ENCODE measurements at regions not wholly inside any gene's neighbourhood (a gene's known extent, or its start where the extent isn't known, plus 50 kb on each side); places are given as distances from the start of the nearest gene placed in this dataset.

GRCh38 chr1:208637181-208637580 is 393.0 kb upstream of the PLXNA2 start:
- Histone ChIP-seq H3K27me3 (ENCODE audit: control insufficient read depth in 5 of 5, insufficient read depth in 4 of 5, low read length in 5 of 5) (no peaks in the 10 kb centered on the region), H3K9ac (ENCODE audit: low read length in 5 of 5) (no peak overlapping the region), H3K36me3 (ENCODE audit: control insufficient read depth in 5 of 5, insufficient read depth in 5 of 5, low read length in 5 of 5) (no peaks in the 10 kb centered on the region), H3K4me1 (ENCODE audit: control insufficient read depth in 5 of 5, insufficient read depth in 5 of 5, low read length in 5 of 5) (peaks cover 0 to 11% (median 3%) of the 10 kb centered on the region in 5 donors), H3K9me3 (ENCODE audit: control insufficient read depth in 5 of 5, low read length in 5 of 5) (peaks cover 0 to 3% (median 0%) of the 10 kb centered on the region in 5 donors), H3K27ac (ENCODE audit: low read depth, low read length) (no peak overlapping the region), H3K4me3 (ENCODE audit: low read depth in 1 of 5, low read length in 5 of 5) (no peak overlapping the region)

DNA sequence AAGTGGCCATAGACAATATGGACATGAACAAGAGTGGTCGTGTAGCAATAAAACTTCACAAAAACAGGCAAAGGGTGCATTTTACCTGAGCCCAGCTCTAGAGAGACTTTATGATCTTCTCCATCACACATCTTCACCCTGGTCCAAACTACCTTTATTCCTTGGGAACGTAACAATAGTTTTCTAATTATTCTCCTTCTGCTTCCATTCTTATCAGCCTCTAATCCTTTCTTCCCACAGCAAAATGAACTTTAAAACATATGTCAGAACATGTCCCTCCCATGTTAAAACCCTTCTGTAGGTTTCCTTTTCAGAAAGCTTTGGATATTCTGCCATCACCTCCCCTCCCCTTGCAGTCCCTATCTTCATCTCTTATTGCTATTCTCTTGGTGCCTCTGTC is 395.2 kb upstream of the PLXNA2 start:
- Histone ChIP-seq H3K27me3 (ENCODE audit: control insufficient read depth in 5 of 5, insufficient read depth in 4 of 5, low read length in 5 of 5) (no peaks in the 10 kb centered on the region), H3K9me3 (ENCODE audit: control insufficient read depth in 5 of 5, low read length in 5 of 5) (peaks cover 0 to 3% (median 0%) of the 10 kb centered on the region in 5 donors), H3K36me3 (ENCODE audit: control insufficient read depth in 5 of 5, insufficient read depth in 5 of 5, low read length in 5 of 5) (no peaks in the 10 kb centered on the region), H3K9ac (ENCODE audit: low read length in 5 of 5) (no peak overlapping the region), H3K4me3 (ENCODE audit: low read depth in 1 of 5, low read length in 5 of 5) (no peak overlapping the region), H3K4me1 (ENCODE audit: control insufficient read depth in 5 of 5, insufficient read depth in 5 of 5, low read length in 5 of 5) (peaks cover 0 to 11% (median 7%) of the 10 kb centered on the region in 5 donors), H3K27ac (ENCODE audit: low read depth, low read length) (no peak overlapping the region)

- Histone ChIP-seq H3K4me3 (ENCODE audit: low read depth in 1 of 5, low read length in 5 of 5) (no peak overlapping the region), H3K9me3 (ENCODE audit: control insufficient read depth in 5 of 5, low read length in 5 of 5) (peaks cover 0 to 3% (median 0%) of the 10 kb centered on the region in 5 donors), H3K27ac (ENCODE audit: low read depth, low read length) (no peak overlapping the region), H3K4me1 (ENCODE audit: control insufficient read depth in 5 of 5, insufficient read depth in 5 of 5, low read length in 5 of 5) (peaks cover 0 to 11% (median 7%) of the 10 kb centered on the region in 5 donors), H3K9ac (ENCODE audit: low read length in 5 of 5) (no peak overlapping the region), H3K36me3 (ENCODE audit: control insufficient read depth in 5 of 5, insufficient read depth in 5 of 5, low read length in 5 of 5) (no peaks in the 10 kb centered on the region), H3K27me3 (ENCODE audit: control insufficient read depth in 5 of 5, insufficient read depth in 4 of 5, low read length in 5 of 5) (no peaks in the 10 kb centered on the region)
These were observed 396.1 kb upstream of the PLXNA2 start for GRCh38 chr1:208640295-208640694.

GRCh38 chr1:208641579-208642280 is 397.5 kb upstream of the PLXNA2 start:
- H3K4me3 ChIP-seq (ENCODE audit: low read depth in 1 of 5, low read length in 5 of 5): no peak overlapping the region
- no peak overlapping the region for H3K9ac ChIP-seq (ENCODE audit: low read length in 5 of 5)
- peaks cover 0 to 11% (median 7%) of the 10 kb centered on the region in 5 donors for H3K4me1 ChIP-seq (ENCODE audit: control insufficient read depth in 5 of 5, insufficient read depth in 5 of 5, low read length in 5 of 5)
- H3K9me3 ChIP-seq (ENCODE audit: control insufficient read depth in 5 of 5, low read length in 5 of 5): peaks cover 0 to 3% (median 0%) of the 10 kb centered on the region in 5 donors
- H3K27ac ChIP-seq (ENCODE audit: low read depth, low read length): no peak overlapping the region
- no peaks in the 10 kb centered on the region for H3K36me3 ChIP-seq (ENCODE audit: control insufficient read depth in 5 of 5, insufficient read depth in 5 of 5, low read length in 5 of 5)
- H3K27me3 ChIP-seq (ENCODE audit: control insufficient read depth in 5 of 5, insufficient read depth in 4 of 5, low read length in 5 of 5): no peaks in the 10 kb centered on the region

DNA sequence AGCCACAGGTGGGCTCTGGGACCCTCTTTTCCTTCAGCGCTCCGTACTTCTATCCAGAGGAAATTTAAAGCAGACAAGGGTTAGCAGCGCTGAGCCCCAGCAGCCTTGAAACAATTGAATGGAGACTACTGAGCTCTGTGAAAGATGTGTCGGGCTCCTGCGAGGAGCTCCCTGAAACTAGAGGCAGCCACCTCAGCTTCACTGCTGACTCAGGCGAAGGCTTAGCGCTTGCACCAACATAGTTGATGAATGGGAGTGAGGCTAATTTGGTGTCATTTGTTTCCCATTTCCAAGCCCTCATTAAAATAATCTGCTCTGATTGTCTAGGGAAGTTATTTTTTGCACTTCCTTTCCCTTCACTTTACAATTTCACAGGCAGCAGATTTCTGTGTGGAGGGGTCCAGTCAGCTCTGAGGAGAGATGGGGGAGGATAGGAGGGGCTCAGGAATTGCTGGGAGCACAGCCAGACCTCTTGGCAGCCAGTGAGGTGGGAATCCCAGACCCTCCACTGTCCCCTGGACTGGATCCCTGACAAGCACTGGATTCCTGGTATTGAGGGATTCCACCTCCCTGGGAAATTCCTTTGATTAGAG is 398.9 kb upstream of the PLXNA2 start:
- H3K4me3 ChIP-seq (ENCODE audit: low read depth in 1 of 5, low read length in 5 of 5): no peak overlapping the region
- H3K27ac ChIP-seq (ENCODE audit: low read depth, low read length): no peak overlapping the region
- H3K4me1 ChIP-seq (ENCODE audit: control insufficient read depth in 5 of 5, insufficient read depth in 5 of 5, low read length in 5 of 5): peaks cover 0 to 6% (median 0%) of the 10 kb centered on the region in 5 donors

GRCh38 chr1:208644401-208645160 is 400.4 kb upstream of the PLXNA2 start:
- peaks cover 0 to 4% (median 0%) of the 10 kb centered on the region in 5 donors for H3K27me3 ChIP-seq (ENCODE audit: control insufficient read depth in 5 of 5, insufficient read depth in 4 of 5, low read length in 5 of 5)
- no peaks in the 10 kb centered on the region for H3K36me3 ChIP-seq (ENCODE audit: control insufficient read depth in 5 of 5, insufficient read depth in 5 of 5, low read length in 5 of 5)
- no peak overlapping the region for H3K4me3 ChIP-seq (ENCODE audit: low read depth in 1 of 5, low read length in 5 of 5)
- H3K9ac ChIP-seq (ENCODE audit: low read length in 5 of 5): no peak overlapping the region
- H3K27ac ChIP-seq (ENCODE audit: low read depth, low read length): no peak overlapping the region
- H3K9me3 ChIP-seq (ENCODE audit: control insufficient read depth in 5 of 5, low read length in 5 of 5): peaks cover 0 to 3% (median 0%) of the 10 kb centered on the region in 5 donors
- H3K4me1 ChIP-seq (ENCODE audit: control insufficient read depth in 5 of 5, insufficient read depth in 5 of 5, low read length in 5 of 5): peaks cover 0 to 6% (median 0%) of the 10 kb centered on the region in 5 donors

More for the DNA sequence above, 398.9 kb upstream of the PLXNA2 start:
- no peaks in the 10 kb centered on the region for H3K36me3 ChIP-seq (ENCODE audit: control insufficient read depth in 5 of 5, insufficient read depth in 5 of 5, low read length in 5 of 5)
- peaks cover 0 to 3% (median 0%) of the 10 kb centered on the region in 5 donors for H3K9me3 ChIP-seq (ENCODE audit: control insufficient read depth in 5 of 5, low read length in 5 of 5)
- H3K27me3 ChIP-seq (ENCODE audit: control insufficient read depth in 5 of 5, insufficient read depth in 4 of 5, low read length in 5 of 5): no peaks in the 10 kb centered on the region
- no peak overlapping the region for H3K9ac ChIP-seq (ENCODE audit: low read length in 5 of 5)

DNA sequence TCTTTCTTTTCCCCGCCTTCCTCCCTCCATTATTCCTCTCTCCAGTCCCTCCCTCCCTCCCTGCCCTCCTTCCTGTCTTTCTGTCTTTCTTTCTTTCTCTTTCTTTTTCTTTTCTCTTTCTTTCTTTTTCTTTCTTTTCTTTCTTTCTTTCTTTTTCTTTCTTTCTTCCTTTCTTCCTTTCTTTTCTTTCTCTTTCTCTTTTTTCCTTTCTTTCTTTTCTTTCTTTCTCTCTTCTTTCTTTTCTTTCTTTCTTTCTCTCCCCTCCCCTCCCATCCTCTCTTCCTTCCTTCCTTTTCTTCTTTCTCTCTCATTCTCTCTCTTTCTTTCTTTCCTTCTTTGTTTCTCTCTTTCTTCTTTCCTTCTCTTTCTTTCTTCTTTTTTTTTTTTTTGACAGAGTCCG is 402.2 kb upstream of the PLXNA2 start:
- Histone ChIP-seq H3K4me3 (ENCODE audit: low read depth in 1 of 5, low read length in 5 of 5) (no peak overlapping the region), H3K27ac (ENCODE audit: low read depth, low read length) (no peak overlapping the region), H3K9me3 (ENCODE audit: control insufficient read depth in 5 of 5, low read length in 5 of 5) (no peaks in the 10 kb centered on the region), H3K36me3 (ENCODE audit: control insufficient read depth in 5 of 5, insufficient read depth in 5 of 5, low read length in 5 of 5) (no peaks in the 10 kb centered on the region), H3K9ac (ENCODE audit: low read length in 5 of 5) (no peak overlapping the region), H3K27me3 (ENCODE audit: control insufficient read depth in 5 of 5, insufficient read depth in 4 of 5, low read length in 5 of 5) (peaks cover 0 to 4% (median 0%) of the 10 kb centered on the region in 5 donors), H3K4me1 (ENCODE audit: control insufficient read depth in 5 of 5, insufficient read depth in 5 of 5, low read length in 5 of 5) (peaks cover 0 to 6% (median 0%) of the 10 kb centered on the region in 5 donors)

GRCh38 chr1:208648146-208648545 is 404.0 kb upstream of the PLXNA2 start:
- no peak overlapping the region for H3K4me3 ChIP-seq (ENCODE audit: low read depth in 1 of 5, low read length in 5 of 5)
- no peaks in the 10 kb centered on the region for H3K36me3 ChIP-seq (ENCODE audit: control insufficient read depth in 5 of 5, insufficient read depth in 5 of 5, low read length in 5 of 5)
- no peaks in the 10 kb centered on the region for H3K9me3 ChIP-seq (ENCODE audit: control insufficient read depth in 5 of 5, low read length in 5 of 5)
- peaks cover 0 to 4% (median 0%) of the 10 kb centered on the region in 5 donors for H3K27me3 ChIP-seq (ENCODE audit: control insufficient read depth in 5 of 5, insufficient read depth in 4 of 5, low read length in 5 of 5)
- no peak overlapping the region for H3K9ac ChIP-seq (ENCODE audit: low read length in 5 of 5)
- no peak overlapping the region for H3K27ac ChIP-seq (ENCODE audit: low read depth, low read length)
- peaks cover 0 to 2% (median 0%) of the 10 kb centered on the region in 5 donors for H3K4me1 ChIP-seq (ENCODE audit: control insufficient read depth in 5 of 5, insufficient read depth in 5 of 5, low read length in 5 of 5)

DNA sequence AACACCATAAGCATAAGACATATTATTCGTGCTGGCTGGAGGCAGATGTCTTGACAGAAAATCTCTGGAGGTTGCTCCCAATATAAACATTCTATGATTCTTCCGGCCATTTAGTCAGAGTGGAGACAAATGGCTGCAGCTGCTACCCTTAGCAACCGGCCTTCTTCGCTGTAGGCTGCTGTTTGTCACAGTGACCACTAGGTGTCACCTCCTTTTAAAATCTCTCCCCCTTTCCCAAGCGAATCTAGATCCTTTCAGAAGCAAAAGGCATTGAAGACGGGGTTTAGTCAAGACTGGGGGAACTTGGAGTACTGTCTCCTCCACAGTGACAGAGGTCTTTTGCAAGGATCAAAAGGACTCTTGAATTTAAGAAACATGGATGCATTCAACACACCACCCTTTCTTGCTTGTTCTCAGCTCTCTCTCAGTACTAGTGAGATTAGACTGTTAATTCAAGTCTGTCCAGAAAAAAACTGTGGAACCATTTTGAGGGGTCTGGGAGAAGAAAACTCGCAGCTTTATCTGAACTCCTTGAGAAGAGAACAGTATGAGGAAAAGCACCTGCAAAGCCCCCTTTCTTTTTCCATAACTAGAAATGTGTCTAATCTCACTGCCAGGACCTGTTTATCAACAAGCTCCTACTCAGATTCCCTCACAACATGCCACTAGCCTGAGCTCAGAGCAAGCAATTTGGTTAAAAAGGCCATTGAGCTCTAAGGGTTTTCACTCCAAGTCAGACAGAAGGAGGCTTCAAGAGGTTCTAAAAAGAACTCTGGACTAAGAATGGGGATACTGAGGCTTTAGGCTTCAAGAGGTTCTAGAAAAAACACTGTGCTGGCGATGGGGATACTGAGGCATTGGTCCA is 408.3 kb upstream of the PLXNA2 start:
- Histone ChIP-seq H3K36me3 (ENCODE audit: control insufficient read depth in 5 of 5, insufficient read depth in 5 of 5, low read length in 5 of 5) (no peaks in the 10 kb centered on the region), H3K4me3 (ENCODE audit: low read depth in 1 of 5, low read length in 5 of 5) (no peak overlapping the region), H3K27ac (ENCODE audit: low read depth, low read length) (no peak overlapping the region), H3K27me3 (ENCODE audit: control insufficient read depth in 5 of 5, insufficient read depth in 4 of 5, low read length in 5 of 5) (peaks cover 0 to 4% (median 0%) of the 10 kb centered on the region in 5 donors), H3K9ac (ENCODE audit: low read length in 5 of 5) (no peak overlapping the region), H3K4me1 (ENCODE audit: control insufficient read depth in 5 of 5, insufficient read depth in 5 of 5, low read length in 5 of 5) (peaks cover 0 to 2% (median 0%) of the 10 kb centered on the region in 5 donors), H3K9me3 (ENCODE audit: control insufficient read depth in 5 of 5, low read length in 5 of 5) (no peaks in the 10 kb centered on the region)
